OCI-LY1 (cell line): ENCODE measurements at regions not wholly inside any gene's neighbourhood (a gene's known extent, or its start where the extent isn't known, plus 50 kb on each side); places are given as distances from the start of the nearest gene placed in this dataset.

ENCODE experiments used
- CTCF ChIP-seq: fragments of 200-600 bp; sonication (generic), shearing (Covaris generic); IDR thresholded peaks from 2 replicates; pipeline ENCODE4 v1.5.1; 2017; ENCODE audit warnings: mild to moderate bottlenecking, antibody characterized with exemption, low read length, moderate library complexity, mixed read lengths
- EZH2 ChIP-seq: fragments of 200-600 bp; sonication (generic), shearing (Covaris generic); IDR thresholded peaks from 2 replicates; pipeline ENCODE4 v1.8.0; 2017; ENCODE audit warnings: borderline replicate concordance, mixed run types, mild to moderate bottlenecking, antibody characterized with exemption, low read length, moderate library complexity, mixed read lengths

GRCh38 chr7:155227004-155227787 is 70.5 kb upstream of the INSIG1 start:
- TF ChIP-seq CTCF, result no peak
- no peak for TF ChIP-seq EZH2
